HG03066 (cell line): ENCODE measurements at regions not wholly inside any gene's neighbourhood (a gene's known extent, or its start where the extent isn't known, plus 50 kb on each side); places are given as distances from the start of the nearest gene placed in this dataset.

Experiments used
- ATAC-seq: cut with Tn5 transposase; IDR thresholded peaks from one replicate; pipeline ENCODE4 v1.9.1; 2021; ENCODE audit warnings: low read depth; ENCODE audit not compliant: unreplicated experiment

DNA sequence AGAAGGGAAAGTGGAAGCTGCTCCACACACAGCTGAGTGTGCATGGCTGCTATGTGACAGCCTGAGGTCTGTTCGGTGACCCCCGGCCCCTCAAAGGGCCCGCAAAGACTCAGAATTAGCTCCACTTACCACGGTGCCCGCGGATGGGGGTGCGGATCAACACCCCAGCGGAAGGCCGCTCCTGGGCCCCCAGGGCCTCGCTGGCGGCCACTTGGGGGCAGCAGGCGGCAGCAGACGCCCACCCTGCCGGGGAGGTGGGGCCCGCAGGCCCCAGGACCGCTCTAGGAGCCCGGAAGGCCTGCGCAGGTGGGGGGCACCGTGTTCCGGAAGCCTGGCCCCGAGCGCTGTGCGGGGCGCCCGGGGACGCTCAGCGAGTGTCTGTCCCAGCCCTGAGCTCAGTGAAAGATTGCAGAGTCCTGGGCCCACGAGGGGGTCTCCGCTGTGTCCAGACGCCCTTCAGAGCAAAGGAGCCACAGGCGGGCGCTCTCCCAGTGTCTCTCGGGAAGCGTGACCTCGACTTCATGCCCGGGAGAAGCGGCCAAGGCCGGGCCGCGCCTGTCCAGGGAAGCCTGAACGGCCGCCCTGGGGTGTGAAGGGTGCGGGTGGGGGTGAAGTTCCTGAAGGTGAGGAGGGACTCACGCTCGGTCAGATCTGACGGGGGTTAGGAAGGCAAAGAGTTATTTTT is 118.7 kb downstream of the VAPA start:
- no peak for ATAC-seq

DNA sequence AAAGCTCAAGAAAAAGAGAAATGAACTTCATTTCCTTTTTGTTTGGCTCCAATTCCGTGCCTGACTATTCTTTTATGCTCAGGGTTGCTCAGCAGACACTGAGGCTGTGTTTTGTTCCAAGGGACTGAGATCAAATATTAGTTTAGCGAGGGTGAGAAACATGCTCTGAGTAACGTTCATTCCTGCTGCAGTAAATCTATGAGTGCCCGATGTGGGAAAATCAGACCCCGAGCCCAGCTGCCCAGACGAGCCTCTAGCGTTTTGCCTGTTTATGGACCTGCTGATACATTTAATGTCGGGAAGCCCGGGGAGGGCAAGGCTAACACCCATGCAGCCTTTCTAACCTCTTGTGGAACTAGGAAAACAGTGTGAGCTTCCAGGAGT is 119.2 kb downstream of the VAPA start:
- no peak for ATAC-seq

- no peak for ATAC-seq
These were observed 121.6 kb downstream of the VAPA start for GRCh38 chr18:10035281-10035991.

GRCh38 chr18:10036479-10036878 is 122.7 kb downstream of the VAPA start:
- no peak for ATAC-seq

DNA sequence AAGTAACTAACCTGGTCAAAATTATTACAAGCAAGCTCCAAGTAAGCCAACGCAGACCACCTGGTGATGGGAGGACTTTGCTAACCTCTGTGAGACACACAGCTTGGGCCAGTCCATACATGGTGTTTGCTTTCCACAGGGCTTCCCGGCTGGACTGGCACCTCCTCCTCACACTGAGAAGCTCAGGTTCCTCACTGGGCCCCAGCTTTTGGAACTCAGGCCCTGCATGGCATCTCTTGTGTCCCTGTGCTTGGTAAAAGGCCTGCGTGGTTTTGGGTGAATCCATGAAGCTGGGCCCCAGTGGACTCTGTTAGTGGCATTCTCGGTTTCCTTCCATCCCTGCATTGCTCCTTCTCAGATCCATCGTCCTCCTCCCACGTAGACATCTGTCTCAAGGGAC is 123.4 kb downstream of the VAPA start:
- no peak for ATAC-seq

DNA sequence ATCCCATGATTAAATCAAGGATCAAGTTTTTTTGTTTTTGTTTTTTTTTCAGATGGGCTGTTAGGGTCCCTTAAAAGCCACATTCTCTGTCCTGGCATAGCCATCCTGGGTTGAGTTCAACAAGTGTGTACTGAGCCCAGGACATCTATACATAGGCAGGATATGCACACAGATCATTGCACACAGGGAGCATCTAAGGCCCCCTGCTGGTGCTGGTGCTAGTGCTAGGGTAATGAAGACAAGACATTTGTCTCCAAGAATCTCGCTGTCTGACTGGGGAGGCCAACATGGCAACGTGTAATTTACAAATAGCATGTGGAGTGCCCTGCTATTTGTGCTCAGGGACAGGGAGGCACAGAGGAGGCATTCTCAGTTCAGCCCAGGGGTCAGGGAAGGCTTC is 124.5 kb downstream of the VAPA start:
- ATAC-seq, result no peak

- ATAC-seq, result no peak
These were observed 126.6 kb downstream of the VAPA start for GRCh38 chr18:10040287-10041011.

GRCh38 chr18:10041180-10041579 is 127.4 kb downstream of the VAPA start:
- ATAC-seq, result no peak

DNA sequence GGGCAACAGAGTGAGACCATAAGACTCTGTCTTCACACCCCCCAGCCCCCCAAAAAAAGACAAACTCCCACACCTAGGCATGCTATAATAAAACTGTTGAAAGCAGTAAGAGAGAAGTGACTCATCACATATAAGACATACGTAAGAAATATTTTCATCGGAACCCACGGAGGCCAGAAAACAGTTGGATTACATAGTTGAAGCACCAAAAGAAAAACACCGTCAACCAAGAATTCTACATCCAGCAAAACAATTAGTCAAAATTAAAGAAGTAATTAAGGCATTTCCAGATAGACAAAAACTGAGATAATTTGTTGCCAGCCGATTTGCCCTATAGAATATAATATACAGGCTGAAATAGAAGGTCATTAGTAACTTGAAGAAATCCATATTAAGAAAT is 128.7 kb downstream of the VAPA start:
- ATAC-seq, result no peak

- no peak for ATAC-seq
These were observed 130.2 kb downstream of the VAPA start for GRCh38 chr18:10044054-10044453.

DNA sequence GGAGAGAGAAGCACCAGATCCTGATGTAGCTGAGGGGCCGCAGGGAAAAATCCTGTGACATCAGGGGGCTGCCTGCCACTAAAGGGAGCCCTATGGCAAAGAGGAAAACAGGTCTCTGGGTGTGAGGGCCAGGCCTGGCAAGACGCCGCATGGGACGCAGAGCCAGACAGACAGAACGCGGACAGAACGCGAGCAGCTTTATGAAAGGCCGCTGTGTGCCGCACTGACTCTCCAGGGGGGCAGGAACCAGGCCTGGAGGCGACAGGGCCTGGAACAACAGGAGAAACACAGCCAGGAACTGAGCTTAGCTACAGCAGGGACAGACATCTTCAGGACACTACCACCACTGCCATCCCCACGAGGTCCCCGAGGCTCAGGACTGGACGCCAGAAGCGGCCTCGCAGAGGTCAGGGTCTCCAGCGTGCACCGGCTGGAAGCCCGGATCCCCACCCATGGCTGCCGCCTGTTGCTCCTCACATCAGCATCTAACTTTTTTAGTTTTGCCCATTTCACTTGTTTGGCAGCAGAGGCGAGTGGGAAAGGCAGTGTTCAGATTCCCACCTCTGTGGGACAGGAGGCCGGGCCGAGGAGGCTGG is 131.6 kb downstream of the VAPA start:
- no peak for ATAC-seq

- no peak for ATAC-seq
These were observed 132.5 kb downstream of the VAPA start for GRCh38 chr18:10046178-10046807.

DNA sequence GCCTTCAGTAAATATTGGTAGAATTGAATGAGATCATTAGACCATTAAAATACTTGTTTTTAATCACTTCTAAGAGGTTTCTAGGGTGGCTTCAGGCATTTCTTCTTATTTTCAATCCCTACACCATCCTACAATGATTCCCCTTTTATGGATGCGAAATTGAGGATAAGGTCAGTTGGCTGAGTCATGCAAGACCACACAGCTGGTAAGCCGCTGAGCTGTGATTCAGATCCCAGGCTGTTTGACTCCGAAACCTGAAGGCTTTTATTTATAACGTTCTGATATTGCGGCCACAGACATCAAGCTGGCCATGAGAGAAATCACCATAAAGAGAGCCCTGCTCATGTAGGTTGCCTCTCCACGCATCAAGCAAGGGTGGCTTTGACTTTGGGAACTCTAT is 133.4 kb downstream of the VAPA start:
- ATAC-seq, result no peak

- ATAC-seq, result no peak
These were observed 135.9 kb downstream of the VAPA start for GRCh38 chr18:10049747-10050146.

GRCh38 chr18:10050956-10051355 is 137.1 kb downstream of the VAPA start:
- ATAC-seq, result no peak

GRCh38 chr18:10051877-10052631 is 138.2 kb downstream of the VAPA start:
- no peak for ATAC-seq

GRCh38 chr18:10052871-10053270 is 139.1 kb downstream of the VAPA start:
- no peak for ATAC-seq

GRCh38 chr18:10053861-10054260 is 140.0 kb downstream of the VAPA start:
- no peak for ATAC-seq

DNA sequence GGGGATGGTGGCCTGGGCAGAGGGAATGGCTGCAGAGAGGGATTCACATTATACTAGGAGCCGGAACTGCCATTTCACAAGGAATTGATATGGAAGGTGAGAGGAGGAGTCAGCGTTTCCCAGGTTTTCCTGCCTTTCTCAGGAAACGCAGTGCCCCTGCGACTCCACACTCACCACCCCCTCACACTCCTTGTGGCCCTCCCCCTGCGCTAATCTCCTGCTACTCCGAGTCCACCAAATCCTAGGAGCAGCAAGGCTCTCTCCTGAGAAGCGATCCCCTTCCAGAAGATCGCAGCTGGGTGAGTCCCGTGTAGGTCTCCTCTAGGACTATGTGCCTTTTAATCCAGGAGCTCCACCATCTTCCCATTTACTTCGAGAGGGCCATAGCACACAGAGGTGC is 140.6 kb downstream of the VAPA start:
- ATAC-seq, result no peak

DNA sequence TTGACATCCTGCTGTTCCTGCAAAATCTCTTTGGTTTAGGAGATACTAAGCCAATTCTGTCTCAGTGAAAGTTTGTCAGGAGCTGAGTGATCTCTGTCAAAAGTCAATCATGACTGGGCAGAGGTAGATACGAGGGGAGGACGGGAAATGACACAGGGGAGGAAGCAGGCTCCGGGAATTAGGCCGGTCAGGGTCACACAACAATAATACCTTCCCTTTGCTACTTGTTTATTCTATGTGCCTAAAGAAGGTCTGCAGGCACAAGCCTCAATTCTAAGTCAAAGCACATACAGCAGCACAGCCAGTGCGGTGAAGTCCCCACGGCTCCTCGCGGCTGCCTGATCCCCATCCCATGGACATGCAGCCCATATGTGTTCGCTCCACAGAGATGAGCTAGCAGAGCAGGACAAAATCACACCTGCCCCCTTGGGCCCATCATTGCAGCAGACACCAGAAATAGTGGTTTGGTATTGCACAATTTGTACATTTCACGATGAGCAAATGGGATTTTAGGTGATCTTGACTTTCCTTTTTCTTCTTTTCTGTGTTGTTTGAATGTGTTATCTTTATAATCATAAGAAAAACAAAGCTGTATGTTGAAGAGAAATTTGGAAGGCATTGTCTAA is 141.4 kb downstream of the VAPA start:
- ATAC-seq, result no peak
